ENCODE measurements at regions not wholly inside any gene's neighbourhood (a gene's known extent, or its start where the extent isn't known, plus 50 kb on each side); places are given as distances from the start of the nearest gene placed in this dataset.

DNA sequence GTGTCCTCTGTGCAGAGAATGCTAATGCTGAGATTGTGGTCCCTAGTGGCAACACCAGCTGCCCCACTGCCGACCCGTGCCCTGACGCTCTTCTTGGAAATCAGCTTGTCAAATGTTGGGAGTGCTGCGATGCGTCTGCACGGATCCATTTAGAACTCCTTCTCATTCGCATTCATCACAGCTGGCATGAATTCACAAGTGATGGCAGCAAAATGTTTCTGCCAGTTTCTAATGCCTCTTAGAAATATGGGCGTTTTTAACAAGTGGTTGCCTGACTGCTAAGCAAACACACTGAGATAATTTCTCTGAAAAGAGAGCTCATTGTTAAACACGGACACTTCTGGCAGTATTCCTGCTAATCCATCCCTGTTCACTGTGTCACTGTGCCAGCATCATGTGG lies 131.9 kb upstream of the KCNJ6 start:
- CTCF ChIA-PET, result no interaction called here
- Mint-ChIP-seq H3K4me1 (ENCODE audit: low read depth) (no peaks in the 10 kb centered on the region), H3K4me3 (no peak overlapping the region), H3K27me3 (peaks cover 21% of the 10 kb centered on the region), H3K27ac (no peak overlapping the region), H3K9me3 (no peaks in the 10 kb centered on the region), H3K36me3 (ENCODE audit: low read depth) (no peaks in the 10 kb centered on the region)
- no peak for ATAC-seq (ENCODE audit: poor library complexity)
- H3K4me1 ChIP-seq (ENCODE audit: insufficient read depth, low read length), result no peaks in the 10 kb centered on the region
- intact Hi-C loops (cut with DNase I, micrococcal nuclease), result no loop called here
- H3K9me3 ChIP-seq (ENCODE audit: control insufficient read depth in 1 of 2, insufficient read depth in 1 of 2, low read length in 2 of 2), result peaks cover 0 to 4% of the 10 kb centered on the region in 2 experiments
- no peak overlapping the region for H3K4me3 ChIP-seq (ENCODE audit: low read length)
- no peaks in the 10 kb centered on the region for H3K36me3 ChIP-seq (ENCODE audit: insufficient read depth, low read length)
- TF ChIP-seq, protein P1, sequence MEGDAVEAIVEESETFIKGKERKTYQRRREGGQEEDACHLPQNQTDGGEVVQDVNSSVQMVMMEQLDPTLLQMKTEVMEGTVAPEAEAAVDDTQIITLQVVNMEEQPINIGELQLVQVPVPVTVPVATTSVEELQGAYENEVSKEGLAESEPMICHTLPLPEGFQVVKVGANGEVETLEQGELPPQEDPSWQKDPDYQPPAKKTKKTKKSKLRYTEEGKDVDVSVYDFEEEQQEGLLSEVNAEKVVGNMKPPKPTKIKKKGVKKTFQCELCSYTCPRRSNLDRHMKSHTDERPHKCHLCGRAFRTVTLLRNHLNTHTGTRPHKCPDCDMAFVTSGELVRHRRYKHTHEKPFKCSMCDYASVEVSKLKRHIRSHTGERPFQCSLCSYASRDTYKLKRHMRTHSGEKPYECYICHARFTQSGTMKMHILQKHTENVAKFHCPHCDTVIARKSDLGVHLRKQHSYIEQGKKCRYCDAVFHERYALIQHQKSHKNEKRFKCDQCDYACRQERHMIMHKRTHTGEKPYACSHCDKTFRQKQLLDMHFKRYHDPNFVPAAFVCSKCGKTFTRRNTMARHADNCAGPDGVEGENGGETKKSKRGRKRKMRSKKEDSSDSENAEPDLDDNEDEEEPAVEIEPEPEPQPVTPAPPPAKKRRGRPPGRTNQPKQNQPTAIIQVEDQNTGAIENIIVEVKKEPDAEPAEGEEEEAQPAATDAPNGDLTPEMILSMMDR (IDR thresholded peaks at IDR 0.05), result no peak
- DNase-seq, result no peak
- H3K27me3 ChIP-seq (ENCODE audit: control insufficient read depth in 1 of 2, insufficient read depth in 2 of 2, low read length in 2 of 2), result no peaks in the 10 kb centered on the region
- no peak overlapping the region for H3K27ac ChIP-seq (ENCODE audit: low read depth in 1 of 2, low read length in 2 of 2)
- POLR2A ChIA-PET, result no interaction called here

DNA sequence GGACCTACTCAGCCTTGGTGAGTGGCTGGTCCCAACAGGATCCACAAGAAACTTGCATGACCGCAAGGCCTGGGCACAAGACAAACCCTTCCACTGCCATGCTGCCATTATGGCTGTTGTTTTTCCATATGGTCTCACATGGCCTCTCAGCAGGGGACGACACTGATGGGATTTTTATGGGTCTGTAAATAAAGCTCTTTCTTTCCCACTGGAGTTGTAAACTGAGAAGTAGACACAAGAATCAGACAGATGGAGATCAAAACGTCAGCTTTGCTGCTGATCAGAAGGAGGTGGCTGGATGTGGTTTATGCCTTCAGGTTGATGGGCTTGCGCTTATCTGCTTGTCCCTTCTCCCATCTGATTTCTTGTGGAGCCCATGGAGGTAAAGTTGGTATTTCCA lies 138.1 kb upstream of the KCNJ6 start:
- Mint-ChIP-seq H3K36me3 (ENCODE audit: low read depth) (no peaks in the 10 kb centered on the region), H3K27me3 (peaks cover 12% of the 10 kb centered on the region), H3K4me3 (no peak overlapping the region), H3K4me1 (ENCODE audit: low read depth) (no peaks in the 10 kb centered on the region), H3K27ac (no peak overlapping the region), H3K9me3 (peaks cover 3% of the 10 kb centered on the region)
- DNase-seq (no peak), ATAC-seq (ENCODE audit: poor library complexity) (no peak)
- ChIA-PET CTCF (no interaction called here), POLR2A (no interaction called here)
- no peak overlapping the region for H3K27ac ChIP-seq (ENCODE audit: low read depth in 1 of 2, low read length in 2 of 2)
- no peaks in the 10 kb centered on the region for H3K4me1 ChIP-seq (ENCODE audit: insufficient read depth, low read length)
- TF ChIP-seq, protein P1 (IDR thresholded peaks at IDR 0.05), result no peak
- peaks cover 2 to 7% of the 10 kb centered on the region in 2 experiments for H3K27me3 ChIP-seq (ENCODE audit: control insufficient read depth in 1 of 2, insufficient read depth in 2 of 2, low read length in 2 of 2)
- peaks cover 0 to 2% of the 10 kb centered on the region in 2 experiments for H3K9me3 ChIP-seq (ENCODE audit: control insufficient read depth in 1 of 2, insufficient read depth in 1 of 2, low read length in 2 of 2)
- H3K4me3 ChIP-seq (ENCODE audit: low read length), result no peak overlapping the region
- intact Hi-C loops (cut with DNase I, micrococcal nuclease), result no loop called here
- no peaks in the 10 kb centered on the region for H3K36me3 ChIP-seq (ENCODE audit: insufficient read depth, low read length)

DNA sequence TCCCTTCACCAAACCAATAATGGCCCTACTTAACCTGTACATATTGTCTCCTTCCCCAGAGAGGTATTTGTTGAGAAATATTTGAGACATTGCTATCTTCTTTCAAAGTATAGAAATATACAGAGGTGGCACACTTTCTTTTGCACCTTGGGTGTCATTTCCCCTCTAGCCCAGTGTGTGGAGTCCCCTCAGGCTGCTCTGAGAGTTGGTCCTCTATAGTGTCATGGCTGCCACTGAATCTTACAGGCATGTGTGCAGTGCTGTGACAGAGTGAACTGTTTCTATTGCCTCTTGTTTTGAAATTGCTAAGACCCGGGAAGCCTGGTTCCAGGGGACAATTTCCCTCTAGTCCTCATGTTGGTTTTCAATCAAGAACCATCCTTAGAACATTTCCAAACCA lies 140.2 kb upstream of the KCNJ6 start:
- Mint-ChIP-seq H3K9me3 (peaks cover 3% of the 10 kb centered on the region), H3K27me3 (peaks cover 12% of the 10 kb centered on the region), H3K27ac (no peak overlapping the region), H3K4me1 (ENCODE audit: low read depth) (no peaks in the 10 kb centered on the region), H3K36me3 (ENCODE audit: low read depth) (no peaks in the 10 kb centered on the region), H3K4me3 (no peak overlapping the region)
- TF ChIP-seq, protein P1 (IDR thresholded peaks at IDR 0.05), result no peak
- DNase-seq (no peak), ATAC-seq (ENCODE audit: poor library complexity) (no peak)
- Histone ChIP-seq H3K4me1 (ENCODE audit: insufficient read depth, low read length) (no peaks in the 10 kb centered on the region), H3K4me3 (ENCODE audit: low read length) (no peak overlapping the region), H3K27me3 (ENCODE audit: control insufficient read depth in 1 of 2, insufficient read depth in 2 of 2, low read length in 2 of 2) (peaks cover 2 to 7% of the 10 kb centered on the region in 2 experiments), H3K9me3 (ENCODE audit: control insufficient read depth in 1 of 2, insufficient read depth in 1 of 2, low read length in 2 of 2) (peaks cover 0 to 10% of the 10 kb centered on the region in 2 experiments), H3K36me3 (ENCODE audit: insufficient read depth, low read length) (no peaks in the 10 kb centered on the region), H3K27ac (ENCODE audit: low read depth in 1 of 2, low read length in 2 of 2) (no peak overlapping the region)
- intact Hi-C loops (cut with DNase I, micrococcal nuclease), result no loop called here
- ChIA-PET CTCF (no interaction called here), POLR2A (no interaction called here)

Data from CD4-positive, alpha-beta T cell (primary cell).